ENCODE measurements at regions not wholly inside any gene's neighbourhood (a gene's known extent, or its start where the extent isn't known, plus 50 kb on each side); places are given as distances from the start of the nearest gene placed in this dataset.

- DNase-seq, result no peak
Measured at GRCh38 chr2:7706791-7707190, 789.6 kb downstream of the RNF144A start.

GRCh38 chr2:7707723-7708122 lies 790.5 kb downstream of the RNF144A start:
- DNase-seq, result no peak

- DNase-seq, result peak in 1 of 51 donors; percentile 59
Measured at GRCh38 chr2:7709907-7710306, 792.7 kb downstream of the RNF144A start.

- DNase-seq, result no peak
Measured at GRCh38 chr2:7711167-7711566, 794.0 kb downstream of the RNF144A start.

- no peak for DNase-seq
Measured at GRCh38 chr2:7719876-7720275, 802.7 kb downstream of the RNF144A start.

- no peak for DNase-seq
Measured at GRCh38 chr2:7721413-7721995, 804.3 kb downstream of the RNF144A start.

- DNase-seq, result no peak
Measured at GRCh38 chr2:7722212-7722910, 805.1 kb downstream of the RNF144A start.

GRCh38 chr2:7724336-7724735 lies 807.1 kb downstream of the RNF144A start:
- DNase-seq, result no peak

- DNase-seq, result peak in 1 of 51 donors; percentile 3
Measured at GRCh38 chr2:7725171-7725849, 808.1 kb downstream of the RNF144A start.

- no peak for DNase-seq
Measured at GRCh38 chr2:7725850-7726242, 808.6 kb downstream of the RNF144A start.

- DNase-seq, result no peak
Measured at GRCh38 chr2:7726989-7727388, 809.8 kb downstream of the RNF144A start.

- no peak for DNase-seq
Measured at GRCh38 chr2:7728388-7728787, 811.2 kb downstream of the RNF144A start.

GRCh38 chr2:7730449-7730848 lies 813.2 kb downstream of the RNF144A start:
- no peak for DNase-seq

- DNase-seq, result no peak
Measured at GRCh38 chr2:7730990-7731389, 813.8 kb downstream of the RNF144A start.

- no peak for DNase-seq
Measured at GRCh38 chr2:7732497-7732896, 815.3 kb downstream of the RNF144A start.

- no peak for DNase-seq
Measured at GRCh38 chr2:7736646-7737305, 819.6 kb downstream of the RNF144A start.

GRCh38 chr2:7738596-7738995 lies 821.4 kb downstream of the RNF144A start:
- DNase-seq, result no peak

GRCh38 chr2:7740114-7740513 lies 822.9 kb downstream of the RNF144A start:
- no peak for DNase-seq

- no peak for DNase-seq
Measured at GRCh38 chr2:7742301-7742700, 825.1 kb downstream of the RNF144A start.

GRCh38 chr2:7744827-7745226 lies 827.6 kb downstream of the RNF144A start:
- no peak for DNase-seq

GRCh38 chr2:7745369-7745768 lies 828.2 kb downstream of the RNF144A start:
- DNase-seq, result no peak

GRCh38 chr2:7748717-7749415 lies 831.7 kb downstream of the RNF144A start:
- no peak for DNase-seq

All from hypothalamus (tissue), 51 donors.